NCI-H1436 (cell line): ENCODE measurements at regions not wholly inside any gene's neighbourhood (a gene's known extent, or its start where the extent isn't known, plus 50 kb on each side); places are given as distances from the start of the nearest gene placed in this dataset.
A peak's percentile ranks its signal among the peaks of the same experiment; 100 is the strongest.
"Not testable (repeated sequence)": the region's sequence is repeated elsewhere in the genome, so short reads cannot be mapped to it uniquely, and the experiment has no call there.

Source experiments
- DNase-seq: peaks from one replicate; lab custom pipeline; 2025; lab: John Stamatoyannopoulos, UW

- DNase-seq, result not testable (repeated sequence)
These were observed 249.6 kb upstream of the RASGRP1 start for GRCh38 chr15:38814254-38814653.

GRCh38 chr15:38814891-38815290 lies 250.3 kb upstream of the RASGRP1 start:
- DNase-seq, result no peak

GRCh38 chr15:38817427-38818156 lies 253.0 kb upstream of the RASGRP1 start:
- peak; percentile 24 for DNase-seq

- no peak for DNase-seq
These were observed 253.7 kb upstream of the RASGRP1 start for GRCh38 chr15:38818157-38818790.

- DNase-seq, result no peak
These were observed 254.9 kb upstream of the RASGRP1 start for GRCh38 chr15:38819387-38819950.

DNA sequence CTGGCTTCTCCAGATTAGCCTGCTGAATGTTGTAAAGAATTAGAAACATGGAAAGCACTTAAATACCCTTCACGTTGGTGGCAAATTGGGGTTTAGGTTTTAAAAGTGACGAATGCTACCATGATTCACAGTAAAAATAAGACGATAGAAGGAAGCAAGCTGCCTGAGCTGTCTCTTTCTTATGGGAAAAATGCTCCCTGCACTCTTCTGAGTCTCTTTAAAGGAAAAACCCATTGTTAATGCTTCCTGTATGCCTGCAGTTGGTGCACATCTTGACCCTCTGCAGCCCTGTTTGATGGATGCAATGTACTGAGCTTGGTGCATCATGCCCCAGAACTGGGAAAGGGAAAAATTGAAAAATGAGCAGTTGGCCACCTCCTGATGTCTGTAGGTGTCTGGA lies 258.6 kb upstream of the RASGRP1 start:
- no peak for DNase-seq

GRCh38 chr15:38824719-38825118 lies 260.1 kb upstream of the RASGRP1 start:
- DNase-seq, result no peak

GRCh38 chr15:38826880-38827279 lies 262.3 kb upstream of the RASGRP1 start:
- no peak for DNase-seq

DNA sequence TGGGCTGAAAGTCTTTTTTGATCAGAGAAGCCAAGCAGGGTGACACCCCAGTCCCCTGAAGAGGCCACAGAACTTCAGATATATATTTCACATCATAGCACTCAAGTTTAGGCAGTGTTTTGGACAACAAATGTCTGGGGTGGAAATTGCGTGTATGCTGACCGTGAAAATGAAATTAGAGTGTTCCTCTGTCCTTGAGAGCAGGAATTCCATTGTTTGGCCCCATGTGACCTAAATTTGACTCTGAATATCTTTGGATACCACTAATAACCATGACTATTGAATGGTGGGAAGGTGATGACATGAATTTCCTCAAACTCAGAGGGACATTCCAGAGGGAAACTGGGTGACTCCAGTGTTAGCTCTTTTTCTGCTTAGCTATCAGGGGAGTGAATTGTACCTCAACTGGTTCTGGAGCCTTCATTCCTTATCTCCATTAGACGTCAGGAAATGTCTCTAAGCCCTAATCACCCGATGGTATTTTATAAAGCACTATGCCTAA lies 263.5 kb upstream of the RASGRP1 start:
- no peak for DNase-seq

- DNase-seq, result no peak
These were observed 264.5 kb upstream of the RASGRP1 start for GRCh38 chr15:38829086-38829485.

- no peak for DNase-seq
These were observed 277.6 kb upstream of the RASGRP1 start for GRCh38 chr15:38842226-38842625.

GRCh38 chr15:38843051-38843501 lies 278.5 kb upstream of the RASGRP1 start:
- DNase-seq, result no peak

DNA sequence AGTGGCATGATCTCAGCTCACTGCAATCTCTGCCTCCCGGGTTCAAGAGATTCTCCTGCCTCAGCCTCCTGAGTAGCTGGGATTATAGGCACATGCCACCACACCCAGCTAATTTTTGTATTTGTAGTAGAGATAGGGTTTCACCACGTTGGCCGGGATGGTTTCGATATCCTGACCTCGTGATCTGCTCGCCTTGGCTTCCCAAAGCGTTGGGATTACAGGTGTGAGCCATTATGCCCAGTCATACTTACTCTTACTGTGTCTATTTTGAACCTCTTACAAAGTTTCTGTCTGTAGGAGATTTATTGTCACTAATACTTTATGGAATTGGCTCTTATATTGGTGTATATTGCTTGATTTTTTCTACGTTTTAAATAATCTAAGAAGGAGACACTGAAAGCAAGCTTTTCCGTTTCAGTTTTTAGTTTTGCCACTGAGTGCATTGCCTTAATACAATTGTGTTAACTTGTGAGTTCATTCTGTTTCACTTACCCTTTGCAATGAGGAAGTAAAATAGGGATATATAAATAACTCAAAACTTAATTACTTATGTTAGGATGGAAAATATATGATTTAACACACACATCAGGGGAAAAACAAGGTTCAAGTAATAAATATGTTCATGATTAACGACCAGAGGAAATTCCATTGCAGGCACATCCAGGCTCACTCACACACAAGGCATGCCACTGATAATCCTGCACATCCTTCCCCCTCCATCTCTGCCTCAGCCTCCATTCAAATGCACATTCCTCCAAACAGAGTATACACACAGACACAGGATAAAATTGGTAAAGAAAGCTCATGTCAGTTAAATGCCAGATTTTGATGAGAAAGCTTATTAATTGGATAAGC lies 279.3 kb upstream of the RASGRP1 start:
- DNase-seq, result no peak

DNA sequence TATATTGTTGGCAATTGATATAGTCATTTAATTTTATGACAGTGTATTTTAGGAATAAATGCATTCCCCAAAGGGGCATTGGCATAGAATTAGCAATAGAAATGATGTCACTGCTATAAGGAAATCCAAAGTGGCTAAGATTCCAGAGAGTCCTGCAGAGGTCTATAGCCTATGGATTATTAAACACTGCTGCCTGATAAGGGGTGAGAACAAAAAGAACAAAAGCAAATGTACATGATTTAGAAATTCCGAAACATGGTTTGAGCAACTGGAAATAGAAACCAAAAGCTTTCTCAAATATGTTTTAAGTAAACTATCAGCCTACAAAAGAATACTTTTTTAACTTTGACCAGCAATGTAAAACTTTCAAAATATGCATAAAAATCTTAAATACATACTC lies 280.1 kb upstream of the RASGRP1 start:
- DNase-seq, result no peak

- no peak for DNase-seq
These were observed 281.7 kb upstream of the RASGRP1 start for GRCh38 chr15:38846346-38846745.

DNA sequence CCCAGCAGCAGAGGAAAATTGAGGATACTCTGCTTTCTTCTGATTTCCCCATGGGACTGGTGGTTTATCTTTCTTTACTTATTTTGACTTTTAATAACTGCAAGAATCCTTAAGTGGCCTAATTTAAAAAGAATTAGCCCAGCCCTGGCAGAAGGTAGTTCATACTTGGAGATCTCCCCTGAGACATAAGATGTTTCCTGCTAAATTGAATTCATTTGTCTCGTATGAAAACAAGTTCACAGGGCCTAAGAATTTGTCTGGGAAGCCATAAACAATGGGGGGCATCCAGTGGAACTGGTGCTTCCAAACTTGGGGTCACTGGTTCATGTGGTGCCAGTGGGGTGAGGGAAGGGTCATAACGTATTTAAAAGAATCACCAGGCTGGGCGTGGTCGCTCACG lies 283.1 kb upstream of the RASGRP1 start:
- no peak for DNase-seq

- DNase-seq, result no peak
These were observed 284.4 kb upstream of the RASGRP1 start for GRCh38 chr15:38849046-38849445.

- not testable (repeated sequence) for DNase-seq
These were observed 287.6 kb upstream of the RASGRP1 start for GRCh38 chr15:38852188-38852587.

- no peak for DNase-seq
These were observed 289.0 kb upstream of the RASGRP1 start for GRCh38 chr15:38853608-38854007.

DNA sequence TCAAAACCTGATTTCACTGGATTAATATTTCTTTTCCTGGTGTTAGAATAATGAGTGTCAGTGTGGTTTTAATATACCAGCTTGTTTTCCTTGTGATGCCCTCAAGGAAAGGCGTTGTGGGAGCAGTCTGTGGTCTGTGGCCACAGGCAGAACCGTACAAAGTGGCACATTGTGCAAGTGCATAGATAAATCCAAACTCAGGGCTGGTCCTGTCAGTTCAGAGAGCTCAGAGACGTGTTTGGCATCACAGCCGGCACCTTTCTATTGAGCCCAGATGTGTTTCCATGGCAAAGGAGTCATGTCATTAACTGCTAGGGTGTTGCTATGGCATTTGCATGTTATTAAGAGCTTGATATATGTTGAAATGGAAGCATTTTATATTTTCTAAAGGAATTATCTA lies 289.9 kb upstream of the RASGRP1 start:
- no peak for DNase-seq

- no peak for DNase-seq
These were observed 293.2 kb upstream of the RASGRP1 start for GRCh38 chr15:38857814-38858213.

DNA sequence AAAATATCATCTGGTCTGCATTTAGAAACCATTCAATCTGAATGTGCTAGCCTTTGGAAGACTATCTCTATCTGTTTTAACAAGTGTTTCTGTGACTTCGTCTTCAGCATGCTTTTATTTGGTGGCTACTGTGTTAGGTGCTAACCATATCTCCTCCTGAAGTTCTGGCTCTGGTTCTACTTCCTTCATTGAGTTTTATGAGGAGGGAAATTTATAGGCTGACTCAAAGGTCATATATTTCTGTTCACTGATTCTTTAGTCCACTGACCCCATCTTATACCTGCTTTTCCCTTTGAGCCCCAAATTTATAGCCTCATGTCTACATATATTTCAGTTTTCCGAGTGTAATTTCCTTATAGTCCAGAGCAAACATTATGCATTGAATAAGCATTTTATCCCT lies 295.0 kb upstream of the RASGRP1 start:
- DNase-seq, result no peak
